ENCODE measurements at regions not wholly inside any gene's neighbourhood (a gene's known extent, or its start where the extent isn't known, plus 50 kb on each side); places are given as distances from the start of the nearest gene placed in this dataset.
"Not testable (repeated sequence)": the region's sequence is repeated elsewhere in the genome, so short reads cannot be mapped to it uniquely, and the experiment has no call there.

- no peak for DNase-seq
Measured at GRCh38 chr4:151874328-151874727, 113.5 kb upstream of the GATB start.

GRCh38 chr4:151866592-151866918 is 105.7 kb upstream of the GATB start:
- no peak for DNase-seq

GRCh38 chr4:151865744-151866591 is 105.2 kb upstream of the GATB start:
- DNase-seq: no peak

GRCh38 chr4:151865312-151865711 is 104.5 kb upstream of the GATB start:
- no peak for DNase-seq

GRCh38 chr4:151864068-151864467 is 103.3 kb upstream of the GATB start:
- DNase-seq: no peak

GRCh38 chr4:151862766-151863165 is 102.0 kb upstream of the GATB start:
- DNase-seq: no peak

GRCh38 chr4:151860561-151861093 is 99.8 kb upstream of the GATB start:
- no peak for DNase-seq

GRCh38 chr4:151859641-151860040 is 98.8 kb upstream of the GATB start:
- no peak for DNase-seq

- no peak for DNase-seq
Measured at GRCh38 chr4:151858356-151858755, 97.5 kb upstream of the GATB start.

- no peak for DNase-seq
Measured at GRCh38 chr4:151857368-151857767, 96.6 kb upstream of the GATB start.

GRCh38 chr4:151855747-151856146 is 94.9 kb upstream of the GATB start:
- no peak for DNase-seq

- DNase-seq: no peak
Measured at GRCh38 chr4:151854731-151855130, 93.9 kb upstream of the GATB start.

GRCh38 chr4:151853034-151853433 is 92.2 kb upstream of the GATB start:
- no peak for DNase-seq

- DNase-seq: no peak
Measured at GRCh38 chr4:151852202-151852601, 91.4 kb upstream of the GATB start.

GRCh38 chr4:151851354-151851753 is 90.5 kb upstream of the GATB start:
- DNase-seq: no peak

GRCh38 chr4:151850791-151851213 is 90.0 kb upstream of the GATB start:
- peak; percentile 16 for DNase-seq

- not testable (repeated sequence) for DNase-seq
Measured at GRCh38 chr4:151845551-151845950, 84.7 kb upstream of the GATB start.

GRCh38 chr4:151842430-151843079 is 81.7 kb upstream of the GATB start:
- no peak for DNase-seq

- DNase-seq: no peak
Measured at GRCh38 chr4:151841107-151841506, 80.3 kb upstream of the GATB start.

- DNase-seq: no peak
Measured at GRCh38 chr4:151835467-151835866, 74.7 kb upstream of the GATB start.

- no peak for DNase-seq
Measured at GRCh38 chr4:151833174-151833573, 72.4 kb upstream of the GATB start.

GRCh38 chr4:151831526-151831925 is 70.7 kb upstream of the GATB start:
- DNase-seq: no peak

- DNase-seq: no peak
Measured at GRCh38 chr4:151830168-151830567, 69.4 kb upstream of the GATB start.

- no peak for DNase-seq
Measured at GRCh38 chr4:151829309-151829708, 68.5 kb upstream of the GATB start.
